H7 (cell line): ENCODE measurements at regions not wholly inside any gene's neighbourhood (a gene's known extent, or its start where the extent isn't known, plus 50 kb on each side); places are given as distances from the start of the nearest gene placed in this dataset.

Source experiments
- DNase-seq: peaks from one replicate; pipeline ENCODE4 v3.0.0; 2012
- H3K27me3 ChIP-seq: 2 replicates; pipeline ENCODE4 v1.6.0; 2011; ENCODE audit warnings: mild to moderate bottlenecking, low read length; ENCODE audit not compliant: control insufficient read depth, insufficient read depth
- H3K36me3 ChIP-seq: replicated peaks from 2 replicates; pipeline ENCODE4 v1.5.1; 2011; ENCODE audit warnings: low read length; ENCODE audit not compliant: control insufficient read depth, insufficient read depth
- H3K4me3 ChIP-seq: 2 replicates; pipeline ENCODE4 v1.5.1; 2011; ENCODE audit warnings: low read depth, mild to moderate bottlenecking, control low read depth, low read length, moderate library complexity; ENCODE audit not compliant: insufficient read depth

DNA sequence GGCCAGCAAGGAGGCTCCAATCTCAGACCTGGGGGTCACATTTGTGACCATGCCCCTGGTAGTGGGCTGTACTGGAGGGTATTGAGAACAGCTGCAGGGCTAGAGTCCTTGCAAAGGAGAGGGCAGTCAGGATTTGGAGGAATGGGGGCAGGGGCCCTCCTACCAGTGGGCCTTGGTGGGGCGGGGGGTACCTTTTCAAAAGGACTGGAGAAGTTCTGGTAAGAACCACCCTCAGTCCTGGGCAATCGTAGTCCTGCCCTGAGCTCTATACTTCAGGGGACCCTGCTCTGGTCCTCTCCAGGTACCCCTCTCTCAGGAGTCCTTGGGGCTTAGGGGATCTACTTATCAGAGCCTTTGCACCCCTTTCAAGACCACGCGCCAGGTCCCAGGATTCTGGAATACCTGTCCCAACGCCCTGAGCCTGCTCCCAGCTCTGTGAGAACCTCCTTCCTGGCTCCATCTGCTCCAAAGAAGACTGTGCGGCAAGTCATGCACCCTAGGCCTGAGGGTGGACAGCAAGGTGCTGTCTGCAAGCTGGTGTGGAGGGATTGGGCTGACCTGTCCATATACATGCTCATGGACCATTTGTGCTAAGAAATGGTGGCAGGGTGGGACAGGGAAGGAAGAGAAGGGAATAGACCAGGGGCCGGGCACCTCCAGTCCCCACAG, 134.1 kb upstream of the EEPD1 start:
- no peaks in the 10 kb centered on the region for H3K27me3 ChIP-seq
- DNase-seq, result no peak
- H3K4me3 ChIP-seq, result no peak overlapping the region
- H3K36me3 ChIP-seq, result no peaks in the 10 kb centered on the region

DNA sequence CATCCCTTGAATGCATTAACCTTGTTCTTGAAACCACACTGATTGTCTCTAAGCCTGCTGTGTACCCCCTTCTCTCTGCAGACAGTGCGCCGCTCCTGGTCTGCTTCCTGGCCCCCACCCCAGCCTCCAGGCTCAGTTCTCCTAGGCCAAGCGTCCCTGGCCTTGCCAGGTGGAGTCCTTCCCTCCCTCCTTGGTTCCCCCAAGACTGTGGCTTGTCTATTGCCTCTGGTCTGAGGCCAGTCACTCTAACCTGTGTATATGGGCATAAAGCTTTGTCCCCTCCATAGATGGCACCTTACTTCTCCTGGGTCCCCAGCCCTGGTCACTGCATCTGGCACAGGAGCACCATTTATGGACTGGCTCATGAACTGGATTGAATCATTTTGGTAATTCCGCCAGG, 133.5 kb upstream of the EEPD1 start:
- no peak overlapping the region for H3K4me3 ChIP-seq
- no peak for DNase-seq
- H3K27me3 ChIP-seq, result no peaks in the 10 kb centered on the region

DNA sequence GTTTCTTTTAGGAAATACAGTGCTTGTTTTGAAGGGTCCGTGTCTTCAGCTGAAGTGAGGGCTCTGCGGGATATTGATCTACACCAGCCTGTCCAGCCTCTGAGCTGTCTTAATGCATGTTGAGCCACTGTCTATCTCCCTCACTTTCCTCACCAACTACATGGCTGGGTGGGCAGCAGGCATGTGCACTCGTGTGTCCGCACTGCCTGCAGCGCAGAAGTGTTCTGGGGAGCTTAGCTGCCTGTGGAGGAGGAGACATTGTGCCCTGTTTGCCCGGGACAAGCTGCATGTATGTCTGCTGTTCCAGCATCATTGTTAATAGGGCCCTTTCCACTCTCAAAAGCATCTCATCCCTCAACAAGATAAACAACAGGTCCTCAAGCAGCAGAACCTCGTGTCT, 133.1 kb upstream of the EEPD1 start:
- Histone ChIP-seq H3K27me3 (no peaks in the 10 kb centered on the region), H3K36me3 (no peaks in the 10 kb centered on the region), H3K4me3 (no peak overlapping the region)
- no peak for DNase-seq

More for the DNA sequence above, 133.5 kb upstream of the EEPD1 start:
- H3K36me3 ChIP-seq, result no peaks in the 10 kb centered on the region

DNA sequence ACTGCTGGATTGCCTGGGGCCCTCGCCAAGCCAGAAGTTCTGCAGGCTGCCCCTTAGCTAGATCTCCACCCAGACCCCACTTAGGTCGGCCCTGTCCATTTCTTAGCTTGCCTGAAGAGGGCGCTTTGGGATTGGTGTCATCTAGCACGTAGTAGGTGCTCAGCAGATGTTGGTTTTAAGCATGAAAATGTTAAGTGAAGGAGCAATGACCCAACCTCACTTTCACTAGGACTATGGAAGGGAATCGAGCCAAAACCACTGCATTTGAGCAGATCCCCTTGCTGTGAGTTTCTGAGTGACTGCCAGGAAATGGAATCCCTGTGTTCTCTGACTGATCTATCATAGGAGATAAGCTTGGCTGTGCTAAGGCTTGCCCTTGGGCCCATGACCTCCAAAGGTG, 131.7 kb upstream of the EEPD1 start:
- Histone ChIP-seq H3K4me3 (no peak overlapping the region), H3K36me3 (no peaks in the 10 kb centered on the region), H3K27me3 (no peaks in the 10 kb centered on the region)
- peak; percentile 69 for DNase-seq

DNA sequence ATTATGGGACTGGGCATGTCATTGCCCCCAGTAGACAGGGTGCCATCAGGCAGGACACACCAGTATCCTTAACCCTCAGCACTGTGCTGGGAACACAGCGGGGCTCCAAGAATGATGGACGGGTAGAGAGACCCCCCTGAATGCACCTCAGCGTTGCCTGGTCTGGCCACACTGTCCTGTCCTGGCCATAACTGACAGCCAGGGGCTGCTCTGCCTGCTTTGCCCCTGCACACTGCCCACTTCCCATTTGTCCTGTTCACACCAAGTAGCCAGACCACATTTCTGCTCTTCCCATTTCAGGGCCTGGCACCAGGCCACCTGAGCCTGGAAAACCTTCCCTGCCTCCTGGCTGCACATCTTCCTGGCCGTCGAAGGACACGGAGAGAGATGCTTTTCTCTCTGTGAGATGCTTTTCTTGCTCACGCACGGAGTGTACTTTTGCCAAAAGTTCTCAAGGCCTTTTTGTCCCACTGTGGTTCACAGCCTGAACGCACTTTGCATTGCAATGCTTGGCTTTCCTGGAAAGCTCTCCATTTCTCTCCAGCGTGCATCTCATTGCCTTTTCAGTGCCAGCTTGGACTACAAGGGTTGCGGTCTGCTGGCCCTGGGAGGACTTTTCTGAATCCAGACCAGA, 131.0 kb upstream of the EEPD1 start:
- no peak for DNase-seq
- H3K36me3 ChIP-seq, result no peaks in the 10 kb centered on the region
- H3K4me3 ChIP-seq, result no peak overlapping the region
- H3K27me3 ChIP-seq, result no peaks in the 10 kb centered on the region

DNA sequence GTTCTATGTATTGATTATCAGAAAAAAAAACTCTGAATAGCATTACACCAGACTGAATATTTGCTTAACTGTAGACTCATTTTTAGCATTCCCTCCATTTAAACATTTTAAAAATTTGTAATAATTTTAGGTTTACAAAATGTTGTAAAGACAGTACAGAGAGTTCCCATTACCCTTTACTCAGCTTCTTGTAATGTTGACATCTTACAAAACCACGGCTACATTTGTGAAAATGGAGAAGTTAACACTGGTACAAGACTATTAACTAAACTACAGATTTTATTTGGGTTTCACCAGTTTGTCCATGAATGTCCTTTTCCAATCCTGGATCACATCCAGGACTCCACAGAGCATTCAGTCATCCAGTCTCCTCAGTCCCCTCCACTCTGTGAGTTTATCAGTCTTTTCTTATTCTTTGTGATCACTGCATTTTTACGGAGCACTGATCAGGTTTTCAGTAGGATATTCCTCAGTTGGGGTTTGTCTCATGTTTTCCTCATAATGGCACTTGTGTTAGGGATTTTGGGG, 130.0 kb upstream of the EEPD1 start:
- Histone ChIP-seq H3K27me3 (no peaks in the 10 kb centered on the region), H3K36me3 (no peaks in the 10 kb centered on the region), H3K4me3 (no peak overlapping the region)
- DNase-seq, result no peak

DNA sequence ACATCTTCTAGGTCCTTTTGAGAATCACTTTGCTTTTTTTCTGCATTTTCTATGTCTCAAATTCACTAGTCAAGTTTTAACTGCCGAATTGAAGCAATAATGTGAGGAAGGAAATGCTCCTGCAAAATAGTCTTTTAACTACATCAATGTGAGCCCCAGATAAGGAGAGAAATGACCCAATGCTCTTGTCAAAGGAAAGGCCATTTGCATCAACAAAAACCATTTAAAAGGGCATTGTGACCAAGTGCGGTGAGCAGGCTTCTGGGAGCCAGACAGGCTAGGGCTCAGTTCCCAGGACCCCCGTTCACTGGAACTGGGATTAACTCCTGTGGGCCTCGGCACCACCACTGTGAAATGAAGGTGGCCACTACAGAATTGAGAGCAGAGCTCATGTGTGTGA, 127.9 kb upstream of the EEPD1 start:
- H3K36me3 ChIP-seq, result no peaks in the 10 kb centered on the region
- no peak overlapping the region for H3K4me3 ChIP-seq
- H3K27me3 ChIP-seq, result no peaks in the 10 kb centered on the region
- DNase-seq, result no peak

DNA sequence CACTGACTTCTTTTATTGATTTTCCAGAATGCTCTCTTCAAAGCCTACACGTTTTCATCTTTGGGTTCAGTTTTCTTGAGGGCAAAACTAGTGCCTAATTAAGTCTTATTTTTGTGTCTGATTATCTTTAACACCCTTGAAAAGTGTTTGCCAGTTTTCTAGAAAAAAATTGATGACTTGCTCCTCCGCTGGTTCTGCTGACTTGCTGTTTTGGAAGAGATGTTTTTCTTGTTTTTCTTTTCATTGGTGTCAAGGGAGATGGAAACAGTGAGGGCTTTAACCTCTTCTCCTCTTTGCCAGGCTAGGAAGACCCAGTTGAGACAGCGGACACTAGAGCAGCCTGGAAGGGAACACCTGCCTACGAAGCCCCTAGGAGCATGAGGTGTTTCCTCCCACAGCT, 123.7 kb upstream of the EEPD1 start:
- Histone ChIP-seq H3K27me3 (no peaks in the 10 kb centered on the region), H3K4me3 (no peak overlapping the region), H3K36me3 (no peaks in the 10 kb centered on the region)
- no peak for DNase-seq

DNA sequence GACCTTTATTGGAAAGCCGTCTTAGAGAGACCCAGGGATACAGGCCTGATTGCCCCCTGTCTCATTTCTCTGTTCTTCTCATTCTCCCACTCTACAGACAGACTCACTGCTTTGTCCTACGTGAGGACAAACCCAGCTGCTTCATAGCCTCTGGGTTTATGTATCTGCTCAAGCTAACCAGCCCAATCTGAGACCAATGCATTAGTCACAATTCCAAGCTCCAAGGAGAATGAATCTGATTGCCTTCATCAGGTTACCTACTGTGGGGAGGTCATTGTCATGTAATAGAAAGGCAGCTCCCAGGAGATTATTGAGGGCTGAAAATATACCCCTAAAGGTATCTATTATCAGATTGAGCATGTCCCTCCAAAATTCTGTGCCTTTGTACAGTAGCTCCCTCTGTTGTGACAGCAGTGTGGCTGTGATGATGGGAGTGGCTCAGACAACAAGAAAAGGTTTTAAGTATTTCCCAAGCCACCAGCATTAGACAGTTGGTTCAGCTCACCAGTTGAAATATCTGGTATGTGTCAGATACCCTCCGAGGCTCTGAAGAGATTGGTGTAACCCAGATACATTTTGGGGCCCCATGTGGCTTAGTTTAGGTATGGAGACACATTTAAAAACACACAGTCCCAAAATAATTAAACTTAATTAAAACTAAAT, 123.1 kb upstream of the EEPD1 start:
- H3K4me3 ChIP-seq, result no peak overlapping the region
- H3K36me3 ChIP-seq, result no peaks in the 10 kb centered on the region
- DNase-seq, result no peak
- H3K27me3 ChIP-seq, result no peaks in the 10 kb centered on the region

DNA sequence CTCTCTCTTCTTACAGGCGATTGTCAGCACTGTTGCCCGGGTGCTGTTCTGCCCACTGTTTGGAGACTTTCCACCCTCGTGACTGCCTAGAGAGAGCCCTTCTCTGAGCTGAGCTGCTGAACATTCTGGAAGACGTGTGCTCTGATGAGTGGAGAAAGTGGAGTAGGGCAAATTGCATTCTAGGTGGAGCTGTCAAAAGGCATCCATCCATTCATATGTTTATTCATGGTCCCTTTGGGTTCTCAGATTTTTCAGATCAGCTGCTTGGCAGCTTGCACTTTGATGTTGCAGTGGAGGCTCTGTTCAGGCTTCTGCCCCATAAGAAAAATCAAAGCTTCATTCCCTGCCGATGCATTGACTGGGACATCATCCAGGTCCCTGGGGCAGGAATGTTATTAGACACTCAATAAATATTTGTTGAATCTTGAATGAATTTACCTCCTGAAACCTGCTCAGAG, 120.7 kb upstream of the EEPD1 start:
- Histone ChIP-seq H3K36me3 (no peaks in the 10 kb centered on the region), H3K4me3 (no peak overlapping the region), H3K27me3 (no peaks in the 10 kb centered on the region)
- DNase-seq, result no peak

DNA sequence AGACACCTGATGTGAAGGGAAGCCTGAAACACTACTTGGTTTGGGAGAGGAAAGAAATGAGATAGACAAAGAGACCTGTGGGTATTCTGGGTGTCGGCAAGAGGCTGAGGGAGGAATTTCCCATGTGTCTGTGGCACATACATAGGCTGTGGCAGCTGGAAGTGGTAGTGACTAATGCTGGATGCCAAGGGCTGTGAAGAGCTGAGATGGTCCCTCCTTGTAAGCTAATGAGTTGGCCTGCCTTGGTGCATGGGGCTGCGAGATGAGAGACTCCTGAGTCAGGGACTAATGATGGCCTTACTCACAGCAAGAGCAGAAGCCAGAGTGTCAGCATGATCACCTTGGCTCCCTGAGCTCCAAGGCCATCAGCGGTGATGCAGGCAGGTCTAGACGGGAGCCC, 119.0 kb upstream of the EEPD1 start:
- H3K36me3 ChIP-seq, result no peaks in the 10 kb centered on the region
- no peak overlapping the region for H3K4me3 ChIP-seq
- no peaks in the 10 kb centered on the region for H3K27me3 ChIP-seq
- no peak for DNase-seq

DNA sequence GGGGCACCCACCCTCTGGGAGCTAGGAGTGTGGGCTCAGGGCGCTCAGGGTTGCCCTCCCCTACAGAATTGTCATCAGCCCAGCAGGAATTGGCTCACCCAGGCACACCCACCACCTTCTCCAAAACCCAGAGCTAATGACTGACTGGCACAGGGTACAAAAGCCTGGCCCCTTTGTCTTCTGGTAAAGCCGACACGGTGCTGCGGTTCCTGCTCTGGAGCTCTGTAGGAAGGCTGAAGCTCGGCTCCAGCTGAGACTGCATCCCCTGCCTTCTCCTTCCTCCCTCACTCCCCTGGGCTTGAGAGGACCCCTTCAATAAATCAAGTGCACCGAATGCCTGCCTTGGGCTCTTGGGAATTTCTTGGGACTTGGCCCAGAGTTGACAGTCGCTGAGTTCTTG, 117.9 kb upstream of the EEPD1 start:
- no peak for DNase-seq
- H3K4me3 ChIP-seq, result no peak overlapping the region
- no peaks in the 10 kb centered on the region for H3K36me3 ChIP-seq
- no peaks in the 10 kb centered on the region for H3K27me3 ChIP-seq

DNA sequence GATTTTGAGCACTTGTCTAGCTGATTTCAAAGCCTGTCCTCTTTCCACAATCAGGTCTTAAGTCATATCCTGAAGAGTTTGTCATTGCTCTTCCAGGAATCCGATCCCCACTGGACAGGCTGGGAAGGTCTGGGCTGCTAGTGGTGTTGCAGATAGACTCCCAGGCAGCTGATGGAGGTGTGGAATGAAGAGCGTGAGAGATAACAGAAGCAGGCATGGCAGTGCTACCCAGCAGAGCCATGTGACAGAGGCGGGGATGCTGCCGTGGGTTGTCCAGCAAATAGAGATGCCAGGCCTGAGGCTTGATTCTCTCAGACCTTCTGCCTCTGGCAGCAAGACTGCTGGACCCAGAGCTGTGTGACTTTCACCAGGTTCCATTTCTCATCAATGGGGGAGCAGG, 116.5 kb upstream of the EEPD1 start:
- H3K36me3 ChIP-seq, result no peaks in the 10 kb centered on the region
- H3K4me3 ChIP-seq, result no peak overlapping the region
- no peaks in the 10 kb centered on the region for H3K27me3 ChIP-seq
- no peak for DNase-seq

DNA sequence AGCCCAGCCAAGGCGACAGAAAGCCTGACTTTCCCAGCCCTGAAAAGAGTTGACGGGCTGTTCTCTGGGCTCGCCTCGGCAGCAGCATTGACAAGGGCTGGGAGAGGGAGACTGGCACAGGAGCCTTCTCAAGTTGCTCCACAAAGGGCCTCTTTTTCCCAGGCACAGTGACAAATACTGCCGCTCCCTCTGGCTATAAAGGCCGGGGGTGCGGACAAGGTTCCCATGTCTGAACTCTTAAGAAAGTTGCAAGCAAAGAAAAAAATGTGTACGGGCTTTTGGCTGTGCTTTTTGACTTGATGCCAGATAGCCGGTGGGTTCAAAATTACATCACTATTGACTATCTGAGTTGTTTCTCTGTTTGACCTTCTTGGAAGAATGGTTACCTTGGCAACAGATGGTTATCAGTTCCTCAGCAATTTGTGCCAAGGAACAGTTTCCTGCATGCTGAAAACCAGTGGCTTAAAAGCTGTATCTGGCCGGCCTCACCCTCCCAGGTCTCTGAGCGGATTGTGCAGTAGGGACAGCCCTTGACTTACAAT, 115.9 kb upstream of the EEPD1 start:
- Histone ChIP-seq H3K4me3 (no peak overlapping the region), H3K27me3 (no peaks in the 10 kb centered on the region)
- DNase-seq, result no peak

More for the DNA sequence above, 115.9 kb upstream of the EEPD1 start:
- no peaks in the 10 kb centered on the region for H3K36me3 ChIP-seq
